Activated naive CD4-positive, alpha-beta T cell (primary cell): ENCODE measurements at regions not wholly inside any gene's neighbourhood (a gene's known extent, or its start where the extent isn't known, plus 50 kb on each side); places are given as distances from the start of the nearest gene placed in this dataset.
"Not testable (repeated sequence)": the region's sequence is repeated elsewhere in the genome, so short reads cannot be mapped to it uniquely, and the experiment has no call there.

ENCODE experiments used
- DNase-seq, 4 experiments: peaks; one replicate each; lab custom pipeline; 2025; lab: John Stamatoyannopoulos, UW

DNA sequence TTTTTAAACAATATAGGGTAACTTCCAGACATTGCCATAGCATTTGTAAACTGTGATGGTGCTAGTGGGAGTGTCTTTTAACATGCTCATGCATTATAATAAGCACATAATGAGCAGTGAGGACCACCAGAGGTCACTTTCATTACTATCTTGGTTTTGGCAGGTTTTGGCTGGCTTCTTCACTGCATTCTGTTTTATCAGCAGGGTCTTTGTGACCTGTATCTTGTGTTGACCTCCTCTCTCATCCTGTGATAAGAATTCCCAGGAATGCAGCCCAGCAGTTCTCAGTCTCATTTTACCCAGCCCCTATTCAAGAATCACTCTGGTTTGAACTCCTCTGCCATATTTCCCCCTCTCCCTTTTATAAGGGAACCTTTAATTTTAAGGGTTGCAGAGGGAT lies 91.3 kb downstream of the ZNF467 start:
- DNase-seq = no peak

GRCh38 chr7:149681274-149681673 lies 92.1 kb downstream of the ZNF467 start:
- DNase-seq = no peak

- DNase-seq = no peak
Measured at GRCh38 chr7:149680331-149681025, 92.9 kb downstream of the ZNF467 start.

GRCh38 chr7:149674728-149675385 lies 98.5 kb downstream of the ZNF467 start:
- DNase-seq = not testable (repeated sequence)

DNA sequence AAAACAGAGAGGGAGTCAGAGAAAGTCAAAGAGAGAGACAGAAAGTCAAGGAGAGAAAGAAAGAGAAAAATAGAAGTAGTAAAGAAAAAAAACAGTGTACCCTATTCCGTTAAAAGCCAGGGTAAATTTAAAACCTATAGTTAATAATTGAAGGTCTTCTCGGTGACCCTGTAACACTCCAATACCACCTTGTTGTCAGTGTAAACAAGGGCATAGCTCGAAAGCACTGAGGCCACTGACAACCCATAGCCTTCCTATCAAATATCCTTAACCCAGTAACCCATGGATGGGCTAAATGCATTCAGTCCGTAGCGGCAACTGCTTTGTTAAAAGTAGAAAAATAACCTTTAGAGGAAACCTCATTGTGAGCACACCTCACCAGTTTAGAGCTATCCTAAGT lies 100.4 kb downstream of the ZNF467 start:
- DNase-seq = no peak

GRCh38 chr7:149670288-149670687 lies 103.1 kb downstream of the ZNF467 start:
- DNase-seq = no peak

DNA sequence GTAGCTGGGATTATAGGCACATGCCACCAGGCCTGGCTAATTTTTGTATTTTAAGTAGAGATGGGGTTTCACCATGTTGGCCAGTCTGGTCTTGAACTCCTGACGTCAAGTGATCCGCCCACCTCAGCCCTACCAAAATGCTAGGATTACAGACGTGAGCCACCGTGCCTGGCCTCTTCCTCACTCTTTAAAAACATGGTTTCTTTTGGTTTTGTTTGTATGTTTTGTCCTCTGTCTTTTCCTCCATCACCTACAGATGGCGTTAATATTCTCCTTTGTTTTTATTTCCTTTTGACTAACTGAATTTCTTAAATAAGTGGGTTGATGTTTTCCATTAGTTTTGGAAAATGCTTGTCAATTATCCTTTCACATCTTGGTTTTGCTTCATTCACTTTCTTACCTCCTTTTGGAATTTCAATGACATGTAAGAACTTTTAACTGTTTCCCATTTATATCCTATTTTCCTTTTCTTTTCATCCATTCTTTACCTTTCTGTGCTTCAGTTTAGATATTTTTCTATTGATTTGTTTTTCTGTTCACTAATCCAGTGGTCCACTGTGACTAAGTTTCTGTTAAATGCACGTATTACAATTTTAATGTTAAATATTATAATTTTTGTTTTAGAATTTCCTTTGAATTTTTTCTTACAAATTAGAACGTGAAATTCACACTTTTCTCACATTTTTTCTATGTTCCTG lies 104.1 kb downstream of the ZNF467 start:
- no peak for DNase-seq

- no peak for DNase-seq
Measured at GRCh38 chr7:149666360-149666945, 106.9 kb downstream of the ZNF467 start.

DNA sequence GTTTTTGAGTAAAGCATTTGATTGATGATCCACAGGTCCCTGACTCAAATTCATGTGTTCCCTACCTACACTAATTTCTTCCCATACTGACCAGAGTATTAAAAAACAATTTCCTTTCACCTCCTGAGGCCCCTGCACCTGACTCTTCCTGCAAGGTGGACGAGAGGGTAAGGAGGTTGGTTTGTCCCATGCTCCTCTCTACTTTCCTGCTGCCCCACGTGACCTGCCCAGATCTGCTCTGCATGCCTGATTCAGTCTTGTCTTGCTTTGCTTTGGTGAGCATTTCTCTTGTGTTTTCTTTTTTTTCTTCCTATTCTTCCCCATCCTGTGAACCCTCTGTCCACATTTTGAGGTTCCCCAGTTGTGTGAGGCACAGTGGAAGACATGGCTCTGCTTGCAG lies 107.8 kb downstream of the ZNF467 start:
- DNase-seq = not testable (repeated sequence)

DNA sequence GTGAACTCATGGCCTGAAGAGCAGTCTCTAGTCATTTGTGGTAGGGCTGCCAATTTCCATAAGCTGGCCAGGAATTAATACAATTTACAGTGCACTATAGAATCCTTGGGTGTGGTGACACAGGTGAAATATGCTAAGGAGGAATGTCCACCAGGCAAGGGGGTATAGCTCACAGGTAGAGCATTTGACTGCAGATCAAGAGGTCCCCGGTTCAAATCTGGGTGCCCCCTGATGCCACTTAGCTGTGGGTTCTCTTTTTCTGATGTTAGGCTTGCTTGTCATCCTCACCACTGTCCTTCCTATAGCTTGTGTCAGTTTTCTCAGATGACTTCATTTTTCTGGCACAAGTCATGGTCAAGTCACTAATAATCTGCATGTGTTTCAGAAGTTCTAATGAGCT lies 108.7 kb downstream of the ZNF467 start:
- DNase-seq = no peak

- DNase-seq = no peak
Measured at GRCh38 chr7:149664176-149664575, 109.2 kb downstream of the ZNF467 start.

DNA sequence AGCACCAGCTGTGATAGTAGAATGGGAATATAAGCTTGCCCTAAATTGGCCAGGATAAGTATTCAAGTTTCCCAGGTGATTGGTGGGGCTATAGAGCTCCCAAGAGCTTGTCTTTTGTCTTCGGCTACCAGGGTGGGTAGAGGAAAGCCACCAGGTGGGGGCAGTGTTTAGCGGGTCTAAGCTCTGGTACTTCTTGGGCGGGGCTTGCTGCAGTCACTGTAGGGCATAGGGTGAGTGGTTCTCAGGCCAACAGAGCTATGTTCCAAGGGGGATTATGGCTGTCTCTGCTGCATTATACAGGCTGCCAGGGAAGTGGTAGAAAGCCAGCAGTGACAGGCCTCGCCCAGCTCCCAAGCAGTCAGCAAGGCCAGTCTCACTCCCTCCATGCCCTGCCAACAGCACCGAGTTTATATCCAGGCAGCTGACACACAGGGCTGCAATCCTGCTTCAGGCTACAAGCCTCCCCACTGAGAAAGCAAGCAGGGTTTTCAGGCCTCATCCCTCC lies 110.7 kb downstream of the ZNF467 start:
- peak in 3 of 4 experiments; percentile 9 to 38 (median 27) for DNase-seq

DNA sequence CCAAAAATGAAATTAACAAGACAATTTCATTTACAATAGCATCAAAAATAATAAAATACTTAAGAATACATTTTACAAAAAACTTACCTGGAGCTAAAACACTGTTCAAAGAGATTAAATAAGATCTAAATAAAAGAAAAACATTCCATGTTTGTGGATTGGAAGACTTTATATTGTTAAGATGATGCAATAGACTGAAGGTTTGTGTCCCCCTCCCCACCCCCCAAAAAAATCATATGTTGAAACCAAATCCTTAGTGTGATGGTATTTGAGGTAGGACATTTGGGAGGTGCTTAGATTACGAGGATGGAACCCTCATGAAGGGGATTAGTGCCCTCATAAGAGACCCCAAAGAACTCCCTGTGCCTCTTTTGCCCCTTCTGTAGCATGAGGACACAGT lies 117.6 kb downstream of the ZNF467 start:
- no peak for DNase-seq

- no peak for DNase-seq
Measured at GRCh38 chr7:149654588-149654987, 118.8 kb downstream of the ZNF467 start.

DNA sequence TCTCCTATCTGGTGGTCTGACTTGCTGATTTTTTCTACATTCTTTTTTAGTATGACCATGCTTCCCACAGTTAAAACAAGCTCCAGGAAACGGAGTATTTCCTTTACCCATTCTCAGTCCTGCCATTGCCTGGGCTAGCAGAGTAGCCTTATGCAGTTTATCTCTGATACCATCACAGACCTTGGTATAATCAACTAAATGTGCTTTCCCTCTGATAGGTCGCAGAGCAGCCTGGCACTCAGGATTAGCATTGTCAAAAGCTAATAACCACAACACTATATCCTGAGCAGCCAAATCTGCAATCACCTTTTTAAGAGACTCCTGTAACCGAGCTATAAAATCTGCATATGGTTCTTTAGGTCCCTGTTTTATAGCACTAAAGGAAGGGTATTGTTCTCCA lies 123.2 kb downstream of the ZNF467 start:
- not testable (repeated sequence) for DNase-seq

DNA sequence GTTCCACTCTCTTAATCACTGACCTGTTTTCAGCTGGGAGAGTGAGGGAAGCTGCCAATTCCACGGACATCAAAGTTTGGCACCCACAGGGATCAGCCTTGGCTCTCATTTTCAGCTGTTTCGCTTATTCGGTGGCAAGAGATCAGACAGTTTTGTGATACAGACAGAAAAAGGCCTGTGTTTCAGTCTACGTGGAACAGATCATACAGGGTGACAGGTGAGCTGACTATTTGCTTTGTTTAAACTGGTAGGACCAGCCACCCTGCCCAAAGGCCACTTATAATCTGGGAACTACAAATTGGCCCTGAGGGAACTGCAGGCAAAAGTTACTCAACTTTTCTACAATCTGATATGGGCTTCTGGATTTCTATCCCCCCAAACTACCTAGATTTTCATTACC lies 128.6 kb downstream of the ZNF467 start:
- DNase-seq = no peak

GRCh38 chr7:149642589-149642988 lies 130.8 kb downstream of the ZNF467 start:
- DNase-seq = no peak

GRCh38 chr7:149638566-149639320 lies 134.6 kb downstream of the ZNF467 start:
- DNase-seq = no peak

- no peak for DNase-seq
Measured at GRCh38 chr7:149637911-149638565, 135.3 kb downstream of the ZNF467 start.

GRCh38 chr7:149635561-149636329 lies 137.6 kb downstream of the ZNF467 start:
- no peak for DNase-seq
